Amniotic epithelial cell (primary cell): ENCODE measurements at regions not wholly inside any gene's neighbourhood (a gene's known extent, or its start where the extent isn't known, plus 50 kb on each side); places are given as distances from the start of the nearest gene placed in this dataset.
"Not testable (repeated sequence)": the region's sequence is repeated elsewhere in the genome, so short reads cannot be mapped to it uniquely, and the experiment has no call there.

ENCODE experiments used
- DNase-seq: peaks from one replicate; pipeline ENCODE4 v3.0.0-alpha.2; 2010; ENCODE audit warnings: low read depth

DNA sequence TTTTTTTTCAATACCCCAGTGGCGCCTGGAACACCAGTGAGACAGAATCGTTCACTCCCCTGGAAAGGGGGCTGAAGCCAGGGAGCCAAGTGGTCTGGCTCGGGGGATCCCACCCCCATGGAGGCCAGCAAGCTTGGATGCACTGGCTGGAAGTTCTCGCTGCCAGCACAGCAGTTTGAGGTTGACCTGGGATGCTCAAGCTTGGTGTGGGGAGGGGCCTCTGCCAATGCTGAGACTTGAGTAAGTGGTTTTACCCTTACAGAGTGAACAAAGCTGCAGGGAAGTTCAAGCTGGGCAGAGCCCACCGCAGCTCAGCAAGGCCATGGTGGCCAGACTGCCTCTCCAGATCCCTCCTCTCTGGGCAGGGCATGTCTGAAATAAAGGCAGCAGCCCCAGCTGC lies 276.2 kb upstream of the CNTN6 start:
- DNase-seq = no peak

DNA sequence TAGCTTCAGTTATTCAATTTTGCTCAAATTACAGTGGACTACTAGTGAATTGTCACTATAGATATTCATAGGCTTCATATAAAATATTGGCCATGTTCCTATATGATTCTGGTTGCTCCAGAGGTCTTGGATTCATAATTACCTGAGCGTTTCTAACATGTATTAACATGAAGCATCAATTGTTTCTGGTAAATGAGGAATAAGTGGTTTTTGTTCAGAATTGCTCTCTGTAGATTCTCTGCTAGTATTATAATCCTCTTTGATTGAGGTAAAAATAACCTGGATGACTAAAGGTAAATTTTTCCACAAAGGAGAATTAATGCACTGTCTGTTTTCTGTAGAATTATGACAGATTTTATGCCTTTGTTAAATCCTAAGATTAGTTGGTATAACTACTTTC lies 258.1 kb upstream of the CNTN6 start:
- DNase-seq = no peak

DNA sequence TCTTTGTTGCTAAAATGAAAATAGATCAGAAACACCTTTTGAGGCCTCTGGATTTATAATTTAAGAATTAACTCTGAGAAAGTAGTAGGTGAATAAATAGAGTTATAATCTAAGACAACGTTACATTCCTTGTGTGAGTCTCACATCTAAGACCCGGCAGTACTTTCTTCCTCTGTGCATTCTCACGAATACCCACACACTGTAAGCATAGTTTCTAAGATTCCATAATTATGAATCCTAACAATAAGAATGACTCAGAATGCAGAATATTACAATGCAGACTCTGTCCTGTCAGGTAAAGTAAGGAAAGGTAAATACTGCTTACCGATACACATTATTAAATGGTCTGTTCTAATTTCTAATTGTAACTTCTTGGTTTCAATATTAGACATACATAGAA lies 257.7 kb upstream of the CNTN6 start:
- DNase-seq = no peak

DNA sequence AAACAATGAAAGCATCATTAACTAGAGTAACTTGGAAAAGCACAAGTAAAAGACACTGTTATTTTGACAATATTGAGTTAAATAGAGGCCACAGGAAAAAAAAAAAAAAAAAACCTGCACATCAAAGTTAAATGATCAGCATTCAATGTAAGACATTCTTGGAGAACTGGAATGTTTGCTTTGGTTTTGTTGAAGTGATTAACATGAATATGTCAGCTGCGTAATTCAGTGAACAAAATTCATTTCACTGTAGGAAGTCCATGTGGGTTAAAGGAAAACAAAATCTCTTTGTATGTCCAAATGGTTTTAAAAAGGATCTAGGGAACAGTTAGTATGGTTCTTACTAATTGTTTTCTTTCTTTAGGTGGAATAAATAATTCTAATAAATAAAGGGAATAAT lies 252.8 kb upstream of the CNTN6 start:
- DNase-seq = no peak

DNA sequence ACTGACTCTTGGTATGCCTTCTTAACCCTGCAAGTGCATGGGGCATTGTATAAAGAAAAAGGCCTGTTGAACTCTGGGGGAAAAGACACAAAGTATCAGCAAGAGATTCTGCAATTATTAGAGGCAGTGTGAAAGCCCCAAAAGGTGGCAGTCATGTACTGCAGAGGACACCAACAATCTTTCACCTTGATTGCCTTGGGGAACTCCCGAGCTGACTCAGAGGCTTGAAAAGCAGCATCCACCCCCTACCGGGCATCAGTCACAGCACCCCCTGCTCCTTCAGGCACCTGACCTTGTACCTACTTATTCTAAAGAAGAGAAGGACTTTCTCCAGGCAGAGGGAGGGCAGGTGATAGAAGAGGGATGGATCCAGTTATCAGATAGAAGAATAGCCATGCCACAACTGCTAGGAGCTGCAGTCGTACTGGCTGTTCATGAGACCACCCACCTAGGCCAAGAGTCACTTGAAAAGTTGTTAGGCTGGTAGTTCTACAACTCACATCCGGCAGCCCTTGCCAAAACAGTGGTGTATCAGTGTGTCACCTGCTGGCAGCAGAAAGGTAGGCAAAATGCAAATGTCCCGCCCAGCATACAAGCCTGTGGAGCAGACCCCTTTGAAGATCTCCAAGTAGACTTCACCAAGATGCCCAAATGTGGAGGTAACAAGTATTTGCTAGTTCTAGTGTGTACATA lies 241.6 kb upstream of the CNTN6 start:
- no peak for DNase-seq

DNA sequence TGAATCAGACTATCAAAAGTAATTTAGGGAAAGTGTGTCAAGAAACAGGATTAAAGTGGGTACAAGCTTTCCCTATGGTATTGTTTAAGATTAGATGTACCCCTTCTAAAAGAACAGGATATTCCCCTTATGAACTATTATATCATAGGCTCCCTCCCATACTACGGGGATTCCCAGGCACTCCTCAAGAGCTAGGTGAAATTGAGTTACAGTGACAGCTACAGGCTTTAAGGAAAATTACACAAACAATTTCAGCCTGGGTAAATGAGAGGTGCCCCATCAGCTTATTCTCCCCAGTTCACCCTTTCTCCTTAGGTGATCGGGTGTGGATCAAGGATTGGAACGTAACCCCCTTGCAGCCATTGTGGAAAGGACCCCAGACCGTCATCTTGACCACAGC lies 240.8 kb upstream of the CNTN6 start:
- DNase-seq = no peak

DNA sequence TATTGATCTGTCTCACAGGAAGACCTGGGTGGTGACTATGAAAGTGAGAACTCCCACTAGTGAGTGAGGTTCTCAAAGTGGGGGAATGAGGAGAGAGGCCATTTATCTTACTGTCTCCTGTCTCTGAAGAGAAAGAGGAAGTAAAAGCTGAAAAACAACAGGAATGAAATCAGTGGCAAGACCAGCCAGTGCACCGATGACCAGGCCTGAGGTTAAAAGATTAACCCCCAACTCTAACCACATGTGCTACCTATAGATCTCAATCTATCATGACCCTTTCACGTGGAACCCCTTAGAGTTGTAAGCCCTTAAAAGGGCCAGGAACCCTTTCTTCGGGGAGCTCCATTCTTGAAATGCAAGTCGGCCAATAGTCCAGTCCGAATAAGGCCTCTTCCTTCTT lies 239.3 kb upstream of the CNTN6 start:
- no peak for DNase-seq

DNA sequence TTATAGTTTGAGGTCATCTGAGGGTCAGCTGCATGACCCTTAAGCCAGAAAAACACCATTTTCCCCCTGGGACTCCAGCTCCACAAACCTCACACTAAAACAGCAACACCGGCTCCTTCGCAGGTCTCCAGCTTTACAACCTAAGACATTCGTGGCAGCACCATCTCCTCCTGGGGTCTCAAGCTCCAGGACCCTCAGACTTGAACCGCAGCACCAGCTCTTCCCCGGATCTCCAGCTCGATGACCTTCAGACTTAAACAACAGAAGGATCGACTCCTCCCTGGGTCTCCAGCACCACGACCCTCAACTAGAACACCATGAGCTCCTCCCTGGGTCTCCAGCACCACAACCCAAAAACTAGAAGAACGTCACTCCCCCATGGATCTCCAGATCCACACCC lies 233.7 kb upstream of the CNTN6 start:
- no peak for DNase-seq

DNA sequence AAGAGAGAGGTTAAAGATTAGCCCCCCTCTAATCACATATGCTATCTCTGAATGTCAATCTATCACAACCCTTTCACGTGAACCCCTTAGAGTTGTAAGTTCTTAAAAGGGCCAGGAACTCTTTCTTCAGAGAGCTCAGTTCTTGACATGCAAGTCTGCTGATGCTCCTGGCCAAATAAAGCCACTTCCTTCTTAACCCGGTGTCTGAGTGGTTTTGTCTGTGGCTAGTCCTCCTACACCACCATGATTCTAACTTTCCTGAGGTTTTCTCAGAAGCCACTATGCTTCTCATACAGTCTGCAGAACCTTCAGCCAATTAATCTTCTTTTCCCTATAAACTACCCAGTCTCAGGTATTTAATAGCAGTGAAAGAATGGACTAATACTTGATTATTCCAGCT lies 231.1 kb upstream of the CNTN6 start:
- DNase-seq = no peak

DNA sequence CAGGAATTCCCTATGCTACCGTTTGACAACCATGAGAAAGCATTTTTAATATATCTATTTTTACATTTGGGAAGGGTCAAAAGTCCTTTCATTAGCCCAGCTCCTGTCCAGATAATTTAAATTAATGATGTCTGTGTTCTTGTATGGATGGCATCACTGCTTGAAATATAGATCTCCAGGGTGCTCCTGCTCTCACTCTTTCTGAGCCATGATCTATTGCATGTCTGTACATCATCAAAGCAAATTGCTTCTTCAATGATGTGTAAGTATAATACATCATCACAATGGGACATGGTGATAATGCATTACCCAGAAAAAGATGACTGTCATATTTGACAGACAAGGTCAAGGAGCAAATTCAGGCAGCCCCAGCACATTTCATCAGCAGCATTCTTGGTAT lies 223.6 kb upstream of the CNTN6 start:
- DNase-seq = no peak

DNA sequence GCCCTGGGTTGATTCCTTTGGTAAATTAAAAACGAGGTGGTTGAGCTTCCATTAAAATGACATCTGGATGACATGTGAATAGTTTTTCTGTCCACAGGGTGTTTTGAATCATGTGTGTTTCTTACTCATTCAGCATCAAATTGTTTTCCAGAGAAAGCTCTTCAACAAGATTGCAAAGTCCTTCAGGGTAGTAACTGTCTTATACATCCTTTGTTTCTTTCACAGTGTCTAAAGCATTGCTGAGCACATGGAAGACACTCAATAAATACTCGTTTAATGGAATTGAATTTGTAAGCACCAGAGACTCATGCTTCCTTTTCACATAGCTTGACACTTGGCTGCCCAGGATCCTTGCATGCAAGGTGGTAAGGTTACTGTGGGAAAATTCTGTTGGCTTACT lies 223.1 kb upstream of the CNTN6 start:
- no peak for DNase-seq

DNA sequence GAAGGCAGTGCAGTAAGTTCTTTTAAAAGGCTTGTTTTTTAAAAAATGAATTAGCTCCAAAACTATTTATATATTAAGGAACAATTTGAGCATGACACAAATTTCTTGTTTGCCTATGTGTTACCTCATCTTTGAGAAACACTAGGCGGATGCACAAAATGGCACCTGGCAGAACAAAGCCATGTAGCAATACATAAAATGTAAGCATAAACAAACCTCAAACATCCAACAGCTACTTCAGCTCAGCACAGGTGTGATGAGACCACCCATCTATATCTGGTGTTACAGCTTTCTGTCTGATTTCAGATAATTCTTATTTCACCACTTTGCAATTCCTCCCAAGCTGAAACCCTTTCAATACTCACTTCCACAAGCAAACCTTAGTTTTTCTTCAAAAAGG lies 221.2 kb upstream of the CNTN6 start:
- no peak for DNase-seq

DNA sequence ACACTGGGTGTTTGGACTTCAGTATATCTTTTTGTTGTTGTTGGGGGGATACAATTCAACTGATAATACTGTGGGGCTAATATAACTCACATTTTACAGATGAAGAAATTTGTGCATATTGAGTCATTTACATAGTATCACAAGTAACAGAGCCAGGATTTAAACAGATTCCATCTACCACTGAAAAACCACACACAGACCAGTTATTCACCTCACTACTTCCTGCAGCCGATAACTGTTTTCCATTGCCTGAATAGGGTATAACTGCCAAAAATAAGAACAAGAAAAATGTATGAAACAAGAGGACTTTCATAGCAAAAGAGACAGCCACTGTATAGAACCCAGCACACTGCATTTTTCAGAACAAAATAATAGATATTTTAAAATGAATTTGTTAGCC lies 215.8 kb upstream of the CNTN6 start:
- no peak for DNase-seq

DNA sequence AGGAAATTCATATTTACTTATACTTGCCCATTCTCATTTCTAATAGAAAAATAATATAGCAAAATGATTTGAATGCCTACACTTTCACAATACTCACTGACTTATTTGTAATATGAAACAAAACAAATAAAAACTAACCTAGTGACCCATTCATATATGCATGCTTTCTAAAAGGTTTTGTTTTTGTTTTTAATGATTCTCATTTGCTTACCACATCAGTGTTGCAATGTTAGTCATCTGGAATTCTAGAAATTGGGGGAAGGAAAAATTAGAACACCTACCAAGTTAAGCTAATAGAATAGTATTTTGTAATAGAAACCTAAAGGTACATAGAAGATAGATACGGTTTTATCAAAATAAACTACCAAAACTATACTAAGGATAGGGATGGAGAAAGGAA lies 214.1 kb upstream of the CNTN6 start:
- DNase-seq = no peak

DNA sequence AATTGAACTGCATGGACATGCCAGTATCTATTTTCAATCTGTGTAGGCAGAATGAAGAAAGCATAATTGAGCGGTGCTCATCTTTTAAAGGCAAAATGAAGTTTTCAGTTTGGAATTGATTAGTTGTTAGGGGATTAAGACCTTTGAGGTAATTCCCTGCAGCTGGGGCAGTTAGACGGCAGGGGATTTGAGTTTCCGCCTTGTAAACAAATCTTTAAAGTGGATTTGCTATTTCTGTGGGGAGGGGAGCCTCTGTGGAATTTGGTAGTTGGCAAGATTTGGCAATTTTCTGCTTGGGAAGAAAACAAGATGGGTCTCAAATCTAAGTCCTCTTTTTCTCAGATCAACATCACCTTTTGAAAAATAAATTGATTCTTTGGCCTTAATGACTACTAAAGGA lies 212.5 kb upstream of the CNTN6 start:
- no peak for DNase-seq

DNA sequence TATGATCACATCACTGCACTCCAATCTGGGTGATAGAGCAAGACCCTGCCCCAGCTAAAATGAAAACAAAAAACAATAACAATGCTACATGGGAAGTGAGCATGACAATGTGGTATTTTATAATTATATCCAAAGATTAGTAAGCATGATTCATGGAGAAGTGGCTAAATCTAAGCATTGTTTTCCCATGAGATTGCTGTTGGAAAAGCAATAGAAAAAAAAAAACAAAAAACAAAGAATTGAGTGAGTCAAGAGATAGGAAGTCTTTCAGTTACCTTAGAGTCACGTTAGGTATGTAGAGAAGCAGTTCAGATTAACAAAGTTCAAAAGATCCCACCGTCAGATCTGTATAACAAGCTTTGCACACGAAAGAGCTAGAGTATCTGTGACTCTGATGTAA lies 210.3 kb upstream of the CNTN6 start:
- no peak for DNase-seq

DNA sequence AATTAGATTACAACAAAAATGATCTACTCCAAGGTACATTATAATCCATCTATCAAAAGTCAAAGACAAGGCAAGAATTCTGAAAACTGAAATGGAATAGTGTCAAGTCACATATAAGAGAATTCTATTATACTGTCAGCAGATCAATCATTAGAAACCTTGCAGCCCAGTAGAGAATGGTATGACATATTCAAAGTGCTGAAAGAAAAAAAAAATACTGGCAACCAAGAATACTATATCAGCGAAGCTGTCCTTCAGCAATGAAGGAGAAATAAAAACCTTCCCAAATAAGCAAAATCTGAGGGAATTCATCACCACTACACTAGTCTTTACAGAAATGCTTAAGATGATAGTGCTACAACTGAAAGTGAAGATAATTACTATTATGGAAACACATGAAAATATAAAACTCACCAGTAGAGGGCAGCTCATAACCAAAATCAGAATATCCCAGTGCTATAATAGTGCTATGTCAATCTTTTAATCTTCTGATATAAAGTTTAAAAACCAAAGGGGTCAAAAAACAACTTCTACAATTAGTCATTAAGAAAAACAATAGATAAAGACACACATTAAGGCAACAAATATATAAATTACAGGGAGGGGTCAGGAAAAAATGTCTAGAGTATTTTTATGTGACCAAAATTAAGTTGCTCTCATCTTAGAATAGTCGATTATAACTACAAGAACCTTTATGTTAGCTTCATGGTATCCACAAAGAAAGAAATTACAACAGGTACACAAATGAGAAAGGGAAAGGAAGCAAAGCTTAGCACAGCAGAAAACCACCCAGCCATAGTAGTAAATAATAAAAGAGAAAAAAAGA lies 190.7 kb upstream of the CNTN6 start:
- peak; percentile 7 for DNase-seq

DNA sequence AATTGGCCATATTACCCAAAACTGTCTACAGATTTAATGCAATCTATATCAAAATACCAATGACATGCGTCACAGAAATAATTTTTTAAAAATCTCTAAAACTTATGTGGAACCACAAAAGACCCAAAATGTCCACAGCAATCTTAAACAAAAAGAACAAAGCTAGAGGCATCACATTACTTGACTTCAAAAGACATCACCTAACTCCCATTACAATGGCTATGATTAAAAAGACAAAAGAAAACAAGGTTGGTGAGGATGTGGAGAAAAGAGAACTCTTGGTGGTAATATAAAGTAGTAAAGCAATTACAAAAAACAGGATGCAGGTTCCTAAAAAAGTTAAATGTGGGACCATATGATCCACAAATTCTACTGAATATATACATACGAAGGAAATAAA lies 187.6 kb upstream of the CNTN6 start:
- DNase-seq = no peak

DNA sequence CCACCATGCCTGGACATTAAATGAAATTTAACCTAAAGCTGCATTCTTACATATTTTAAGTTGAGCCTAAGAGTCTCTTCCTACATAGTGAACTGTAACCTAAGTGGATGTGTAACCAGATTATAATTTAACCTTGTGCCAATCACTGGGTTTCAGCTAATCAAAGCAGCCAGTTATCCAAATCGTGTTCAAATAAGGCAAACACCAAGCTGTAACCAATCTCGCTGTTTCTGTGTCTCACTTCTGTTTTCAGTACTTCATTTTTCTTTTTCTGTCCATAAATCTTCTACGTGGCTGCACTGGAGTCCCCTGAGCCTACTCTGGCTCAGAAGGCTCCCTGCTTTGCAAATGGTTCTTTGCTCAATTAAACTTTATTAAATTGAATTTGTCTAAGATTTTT lies 186.1 kb upstream of the CNTN6 start:
- no peak for DNase-seq

DNA sequence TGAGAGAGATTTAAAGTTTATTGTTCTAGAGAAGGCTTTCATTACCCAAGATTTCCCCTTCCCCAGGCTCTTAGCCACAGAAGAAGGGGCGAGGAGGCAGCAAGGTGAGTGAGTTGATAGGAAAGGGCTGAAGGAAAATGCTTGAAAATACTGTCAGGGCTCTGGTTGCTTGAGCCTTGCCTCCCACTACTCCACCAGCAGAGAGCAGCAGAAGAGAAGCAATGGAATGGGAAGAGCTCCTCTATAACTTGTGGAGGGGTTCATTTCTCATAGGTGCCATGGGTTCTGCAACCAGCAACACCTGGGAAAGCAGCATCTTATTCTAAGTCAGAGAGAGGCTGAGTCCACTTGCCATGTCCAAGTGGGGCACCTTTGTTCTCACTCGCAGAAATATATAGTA lies 184.0 kb upstream of the CNTN6 start:
- DNase-seq = peak; percentile 2

DNA sequence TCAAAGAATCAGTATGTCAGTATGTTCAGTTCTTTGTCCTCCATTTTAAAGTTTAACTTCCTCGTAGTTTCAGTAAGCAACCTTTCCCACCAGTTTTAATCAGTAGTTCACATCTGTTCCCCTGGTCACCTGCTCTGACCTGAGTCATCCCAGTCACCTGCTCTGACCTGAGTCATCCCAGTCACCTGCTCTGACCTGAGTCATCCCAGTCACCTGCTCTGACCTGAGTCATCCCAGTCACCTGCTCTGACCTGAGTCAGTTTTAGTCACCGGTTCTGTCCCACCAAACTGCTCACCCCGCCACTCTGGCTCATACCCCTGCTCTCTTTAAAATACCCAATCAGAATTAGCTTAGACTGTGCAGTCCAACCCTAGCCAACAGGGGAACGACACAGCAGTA lies 180.1 kb upstream of the CNTN6 start:
- DNase-seq = not testable (repeated sequence)

DNA sequence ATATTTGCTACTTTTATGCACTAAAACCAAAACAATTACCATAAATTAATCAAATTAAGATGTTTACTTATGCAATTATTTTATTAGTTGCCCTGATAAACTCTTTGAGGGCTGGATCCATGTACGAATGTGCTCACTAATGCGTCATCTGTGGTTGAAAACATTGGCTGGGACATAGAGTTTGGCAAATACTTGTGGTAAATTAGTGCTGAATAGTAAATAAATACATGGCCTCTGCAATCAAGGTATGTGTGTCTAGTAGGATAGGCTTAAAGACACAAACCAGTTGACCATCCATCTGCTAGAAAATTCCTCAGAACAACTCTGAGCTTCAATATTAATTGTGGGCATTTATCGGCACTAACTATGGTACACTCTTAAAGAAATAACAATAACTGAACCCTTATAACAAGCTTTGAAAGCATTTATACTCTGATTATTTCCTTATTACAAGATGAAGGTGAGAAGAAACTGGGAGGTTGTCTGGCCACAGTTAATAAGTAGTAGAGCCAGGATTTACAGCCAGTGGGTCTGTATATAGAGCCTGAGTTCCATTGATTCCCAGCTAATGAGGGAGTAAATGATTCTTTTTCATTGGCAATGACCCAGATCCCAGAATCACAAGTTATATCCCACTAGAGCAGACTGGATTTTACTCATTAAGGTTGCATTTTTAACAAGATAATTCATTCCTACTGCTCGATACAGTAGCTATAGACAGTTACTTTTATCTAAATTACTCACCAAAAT lies 169.5 kb upstream of the CNTN6 start:
- DNase-seq = no peak

DNA sequence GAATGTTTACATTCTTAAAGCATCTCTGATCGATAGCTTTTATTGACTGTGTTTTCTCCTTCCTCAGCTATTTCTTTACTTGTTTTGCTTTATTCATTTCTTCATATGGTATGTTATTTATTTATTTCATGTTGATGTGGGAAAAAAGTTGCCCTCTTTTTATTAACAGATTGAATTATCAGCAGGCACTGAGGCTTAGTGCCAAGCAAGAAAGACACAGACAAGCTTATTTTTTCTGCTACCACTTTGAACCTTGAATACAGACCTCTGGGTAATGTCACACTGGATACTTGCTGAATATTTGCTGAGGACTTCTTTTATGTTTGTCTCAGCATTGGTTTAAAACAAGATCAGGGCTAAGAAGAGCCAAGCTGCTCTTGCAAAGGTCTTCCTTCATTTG lies 162.0 kb upstream of the CNTN6 start:
- DNase-seq = no peak
